ENCODE measurements at regions not wholly inside any gene's neighbourhood (a gene's known extent, or its start where the extent isn't known, plus 50 kb on each side); places are given as distances from the start of the nearest gene placed in this dataset.

GRCh38 chrX:20740443-20740842, 473.7 kb upstream of the RPS6KA3 start:
- H3K27ac ChIP-seq: no peak overlapping the region
- no peaks in the 10 kb centered on the region for H3K36me3 ChIP-seq
- no peak for ATAC-seq
- WGBS, 2 donors (ENCODE audit: low coverage in 1 of 2): 78 to 83% methylated on average over 1 of the region's 1 CpG
- TF ChIP-seq EP300 (IDR thresholded peaks at IDR 0.05) (no peak), POLR2AphosphoS5 (IDR thresholded peaks at IDR 0.05) (no peak), CTCF (IDR thresholded peaks at IDR 0.05) (no peak), POLR2A (IDR thresholded peaks at IDR 0.05) (no peak)
- H3K27me3 ChIP-seq: no peaks in the 10 kb centered on the region
- H3K9me3 ChIP-seq: no peaks in the 10 kb centered on the region
- no peak overlapping the region for H3K4me3 ChIP-seq
- H3K4me1 ChIP-seq: no peaks in the 10 kb centered on the region

- H3K4me1 ChIP-seq: no peaks in the 10 kb centered on the region
- H3K9me3 ChIP-seq: no peaks in the 10 kb centered on the region
- 52 to 66% methylated on average over 2 of the region's 3 CpGs for WGBS, 2 donors (ENCODE audit: low coverage in 1 of 2)
- H3K27ac ChIP-seq: no peak overlapping the region
- no peaks in the 10 kb centered on the region for H3K27me3 ChIP-seq
- no peak overlapping the region for H3K4me3 ChIP-seq
- H3K36me3 ChIP-seq: no peaks in the 10 kb centered on the region
- no peak for TF ChIP-seq CTCF (IDR thresholded peaks at IDR 0.05)
- TF ChIP-seq POLR2AphosphoS5 (IDR thresholded peaks at IDR 0.05): no peak
- TF ChIP-seq POLR2A (IDR thresholded peaks at IDR 0.05): no peak
- TF ChIP-seq EP300 (IDR thresholded peaks at IDR 0.05): no peak
- ATAC-seq: no peak
Observed at GRCh38 chrX:20739038-20739745, 472.5 kb upstream of the RPS6KA3 start.

GRCh38 chrX:20729416-20729815, 462.7 kb upstream of the RPS6KA3 start:
- Histone ChIP-seq H3K4me3 (no peak overlapping the region), H3K27ac (no peak overlapping the region), H3K27me3 (no peaks in the 10 kb centered on the region), H3K36me3 (no peaks in the 10 kb centered on the region), H3K9me3 (no peaks in the 10 kb centered on the region), H3K4me1 (no peaks in the 10 kb centered on the region)
- TF ChIP-seq POLR2A (IDR thresholded peaks at IDR 0.05) (no peak), POLR2AphosphoS5 (IDR thresholded peaks at IDR 0.05) (no peak), EP300 (IDR thresholded peaks at IDR 0.05) (no peak), CTCF (IDR thresholded peaks at IDR 0.05) (no peak)
- ATAC-seq: no peak
- 33 to 56% methylated on average over 1 of the region's 1 CpG for WGBS, 2 donors (ENCODE audit: low coverage in 1 of 2)

GRCh38 chrX:20727447-20727846, 460.7 kb upstream of the RPS6KA3 start:
- Histone ChIP-seq H3K4me3 (no peak overlapping the region), H3K27me3 (no peaks in the 10 kb centered on the region), H3K27ac (no peak overlapping the region), H3K36me3 (no peaks in the 10 kb centered on the region), H3K9me3 (no peaks in the 10 kb centered on the region), H3K4me1 (no peaks in the 10 kb centered on the region)
- TF ChIP-seq POLR2AphosphoS5 (IDR thresholded peaks at IDR 0.05) (no peak), CTCF (IDR thresholded peaks at IDR 0.05) (no peak), POLR2A (IDR thresholded peaks at IDR 0.05) (no peak), EP300 (IDR thresholded peaks at IDR 0.05) (no peak)
- WGBS, 2 donors (ENCODE audit: low coverage in 1 of 2): 8 to 11% methylated on average over 1 of the region's 1 CpG
- no peak for ATAC-seq

GRCh38 chrX:20720954-20721626, 454.4 kb upstream of the RPS6KA3 start:
- TF ChIP-seq POLR2AphosphoS5 (IDR thresholded peaks at IDR 0.05): no peak
- TF ChIP-seq EP300 (IDR thresholded peaks at IDR 0.05): no peak
- TF ChIP-seq CTCF (IDR thresholded peaks at IDR 0.05): no peak
- TF ChIP-seq POLR2A (IDR thresholded peaks at IDR 0.05): no peak
- H3K4me1 ChIP-seq: no peaks in the 10 kb centered on the region
- no peaks in the 10 kb centered on the region for H3K36me3 ChIP-seq
- H3K27me3 ChIP-seq: no peaks in the 10 kb centered on the region
- no peaks in the 10 kb centered on the region for H3K9me3 ChIP-seq
- ATAC-seq: no peak
- 63% methylated on average over 1 of the region's 2 CpGs; no CpG with 5 or more reads in 1 of the 2 donors for WGBS, 2 donors (ENCODE audit: low coverage in 1 of 2)
- no peak overlapping the region for H3K27ac ChIP-seq
- no peak overlapping the region for H3K4me3 ChIP-seq

Data from gastroesophageal sphincter (tissue), 4 donors.